Prostate gland (tissue), 2 donors: ENCODE measurements at regions not wholly inside any gene's neighbourhood (a gene's known extent, or its start where the extent isn't known, plus 50 kb on each side); places are given as distances from the start of the nearest gene placed in this dataset.

Source experiments
- DNase-seq: peaks from one replicate; pipeline ENCODE4 v3.0.0-alpha.2; 2019; ENCODE audit warnings: low spot score
- H3K27ac ChIP-seq, 2 donors: fragments of 200-600 bp; sonication (generic); 2 replicates each; pipeline ENCODE4 v1.5.1; 2017 to 2019
- H3K27me3 ChIP-seq: fragments of 200-600 bp; sonication (generic); replicated peaks from 2 replicates; pipeline ENCODE4 v1.5.1; 2019; ENCODE audit not compliant: insufficient read depth
- H3K36me3 ChIP-seq, 2 donors: fragments of 200-600 bp; sonication (generic); 1 replicate in 1 of 2; 2 replicates in 1 of 2; pipeline versions ENCODE4 v1.5.1 to v1.8.1; 2017 to 2019
- H3K4me1 ChIP-seq: fragments of 200-600 bp; sonication (generic); replicated peaks from 2 replicates; pipeline ENCODE4 v1.5.1; 2019
- H3K4me3 ChIP-seq, 2 donors: fragments of 200-600 bp; sonication (generic); 2 replicates each; pipeline ENCODE4 v1.5.1; 2017 to 2019
- H3K9me3 ChIP-seq: fragments of 200-600 bp; sonication (generic); 2 replicates; pipeline ENCODE4 v1.5.1; 2017
- CTCF ChIP-seq, 4 experiments: fragments of 200-600 bp in 2 of 4; fragments of 450-650 bp in 2 of 4; sonication (generic) in 2 of 4; IDR thresholded peaks; 1 replicate in 3 of 4; 2 replicates in 1 of 4; pipeline ENCODE4 v1.5.1; 2016 to 2019; ENCODE audit warnings: antibody characterized with exemption in 4 of 4, mild to moderate bottlenecking in 2 of 4, moderate library complexity in 2 of 4
- POLR2A ChIP-seq: fragments of 450-650 bp; IDR thresholded peaks from one replicate; pipeline ENCODE4 v1.6.1; 2016; ENCODE audit warnings: antibody characterized with exemption, mild to moderate bottlenecking
- POLR2AphosphoS5 ChIP-seq: sonication (generic); formaldehyde crosslinking; IDR thresholded peaks from one replicate; pipeline ENCODE4 v1.6.1; 2017; ENCODE audit warnings: antibody characterized with exemption
- WGBS: methylation state at CpG from one replicate; pipeline ENCODE4 v1.1.5; 2018; 5-methylcytosine and 5-hydroxymethylcytosine counted together
- intact Hi-C: fragments of 100-400 bp; cut with DNase I; formaldehyde crosslinking; loops from one replicate; pipeline ENCODE4 v1.14.2; 2022

GRCh38 chr1:234845097-234845660, 235.2 kb upstream of the IRF2BP2 start:
- Histone ChIP-seq H3K9me3 (no peaks in the 10 kb centered on the region), H3K27ac (no peak overlapping the region), H3K36me3 (no peaks in the 10 kb centered on the region), H3K4me1 (no peaks in the 10 kb centered on the region), H3K27me3 (no peaks in the 10 kb centered on the region), H3K4me3 (no peak overlapping the region)
- DNase-seq = no peak
- WGBS = 85% methylated on average over 5 of the region's 5 CpGs
- intact Hi-C loops = no loop called here
- no peak for TF ChIP-seq CTCF (IDR thresholded peaks at IDR 0.05)
- TF ChIP-seq POLR2AphosphoS5 = no peak
- TF ChIP-seq POLR2A = no peak

GRCh38 chr1:234844479-234845031, 234.6 kb upstream of the IRF2BP2 start:
- intact Hi-C loops = no loop called here
- H3K36me3 ChIP-seq = no peaks in the 10 kb centered on the region
- TF ChIP-seq POLR2A (no peak), POLR2AphosphoS5 (no peak), CTCF (IDR thresholded peaks at IDR 0.05) (no peak)
- H3K27me3 ChIP-seq = no peaks in the 10 kb centered on the region
- H3K4me1 ChIP-seq = no peaks in the 10 kb centered on the region
- DNase-seq = no peak
- no peaks in the 10 kb centered on the region for H3K9me3 ChIP-seq
- WGBS = 83% methylated on average over 7 of the region's 7 CpGs
- no peak overlapping the region for H3K27ac ChIP-seq
- no peak overlapping the region for H3K4me3 ChIP-seq

- no peak for DNase-seq
- TF ChIP-seq POLR2A = no peak
- no peak for TF ChIP-seq POLR2AphosphoS5
- no peak for TF ChIP-seq CTCF (IDR thresholded peaks at IDR 0.05)
- Histone ChIP-seq H3K9me3 (no peaks in the 10 kb centered on the region), H3K4me1 (no peaks in the 10 kb centered on the region), H3K27me3 (no peaks in the 10 kb centered on the region), H3K27ac (no peak overlapping the region), H3K4me3 (no peak overlapping the region), H3K36me3 (no peaks in the 10 kb centered on the region)
- WGBS = 71% methylated on average over 3 of the region's 3 CpGs
- intact Hi-C loops = no loop called here
Observed at GRCh38 chr1:234843946-234844345, 234.0 kb upstream of the IRF2BP2 start.

- 86% methylated on average over 12 of the region's 12 CpGs for WGBS
- intact Hi-C loops = no loop called here
- no peak for DNase-seq
- Histone ChIP-seq H3K36me3 (no peaks in the 10 kb centered on the region), H3K4me3 (no peak overlapping the region), H3K9me3 (no peaks in the 10 kb centered on the region), H3K4me1 (no peaks in the 10 kb centered on the region), H3K27me3 (no peaks in the 10 kb centered on the region), H3K27ac (no peak overlapping the region)
- no peak for TF ChIP-seq POLR2A
- no peak for TF ChIP-seq CTCF (IDR thresholded peaks at IDR 0.05)
- TF ChIP-seq POLR2AphosphoS5 = no peak
Observed at GRCh38 chr1:234842726-234843641, 233.0 kb upstream of the IRF2BP2 start.
